ENCODE measurements at regions not wholly inside any gene's neighbourhood (a gene's known extent, or its start where the extent isn't known, plus 50 kb on each side); places are given as distances from the start of the nearest gene placed in this dataset.
A peak's percentile ranks its signal among the peaks of the same experiment; 100 is the strongest.

GRCh38 chr6:156691018-156691417, 86.2 kb upstream of the ARID1B start:
- H3K27me3 ChIP-seq (ENCODE audit: control insufficient read depth in 1 of 2, insufficient read depth in 2 of 2, low read length in 2 of 2): no peaks in the 10 kb centered on the region
- H3K27ac ChIP-seq (ENCODE audit: low read depth, low read length): no peak overlapping the region

DNA sequence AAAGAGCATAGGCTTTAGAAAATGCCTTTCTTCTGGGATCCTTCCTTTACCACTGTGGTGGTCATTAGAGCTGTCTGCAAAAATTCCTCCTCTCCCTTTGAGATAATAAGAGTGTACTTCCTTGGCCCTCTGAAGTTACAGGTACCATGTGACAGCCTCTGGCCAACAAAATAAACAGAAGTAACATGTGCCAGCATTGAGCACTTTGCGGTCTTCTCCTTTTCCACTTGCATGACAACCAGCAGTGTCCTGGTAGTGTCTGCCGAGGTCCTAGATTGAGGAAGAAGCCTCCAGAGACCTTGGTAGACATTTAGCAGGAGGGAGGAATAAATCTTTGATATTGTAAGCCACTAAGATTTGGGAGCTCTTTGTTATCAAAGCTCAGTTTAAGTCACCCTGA, 87.5 kb upstream of the ARID1B start:
- Histone ChIP-seq H3K36me3 (ENCODE audit: control insufficient read depth in 1 of 2, insufficient read depth in 2 of 2, low read length in 2 of 2) (no peaks in the 10 kb centered on the region), H3K9me3 (ENCODE audit: control insufficient read depth in 1 of 2, low read length in 2 of 2) (no peaks in the 10 kb centered on the region), H3K4me1 (ENCODE audit: control insufficient read depth in 1 of 2, insufficient read depth in 2 of 2, low read length in 2 of 2) (peaks cover 11 to 14% of the 10 kb centered on the region in 2 donors), H3K9ac (ENCODE audit: low read depth in 1 of 2, low read length in 2 of 2) (no peak overlapping the region), H3K27ac (ENCODE audit: low read depth, low read length) (no peak overlapping the region), H3K4me3 (ENCODE audit: low read depth in 1 of 2, low read length in 2 of 2) (no peak overlapping the region), H3K27me3 (ENCODE audit: control insufficient read depth in 1 of 2, insufficient read depth in 2 of 2, low read length in 2 of 2) (no peaks in the 10 kb centered on the region)

More at GRCh38 chr6:156691018-156691417, 86.2 kb upstream of the ARID1B start:
- no peak overlapping the region for H3K9ac ChIP-seq (ENCODE audit: low read depth in 1 of 2, low read length in 2 of 2)
- H3K4me3 ChIP-seq (ENCODE audit: low read depth in 1 of 2, low read length in 2 of 2): no peak overlapping the region
- no peaks in the 10 kb centered on the region for H3K36me3 ChIP-seq (ENCODE audit: control insufficient read depth in 1 of 2, insufficient read depth in 2 of 2, low read length in 2 of 2)
- no peaks in the 10 kb centered on the region for H3K9me3 ChIP-seq (ENCODE audit: control insufficient read depth in 1 of 2, low read length in 2 of 2)
- H3K4me1 ChIP-seq (ENCODE audit: control insufficient read depth in 1 of 2, insufficient read depth in 2 of 2, low read length in 2 of 2): peaks cover 8 to 11% of the 10 kb centered on the region in 2 donors

DNA sequence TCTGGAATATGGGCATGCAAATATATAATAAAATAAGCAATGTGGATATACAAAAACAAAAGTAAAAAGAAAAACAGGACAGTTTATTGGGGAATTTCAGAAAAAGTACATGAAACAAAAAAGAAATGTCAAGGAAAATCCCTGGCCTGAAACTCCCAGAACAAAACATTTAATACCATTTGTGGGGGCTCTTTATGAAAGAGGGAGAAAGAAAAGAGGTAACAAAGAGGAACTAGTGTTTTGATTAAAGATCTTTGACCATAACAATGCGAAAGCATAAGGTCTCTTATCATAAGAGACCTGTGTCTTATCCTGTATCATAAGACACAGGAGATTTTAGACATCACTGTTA, 88.6 kb upstream of the ARID1B start:
- no peak overlapping the region for H3K27ac ChIP-seq (ENCODE audit: low read depth, low read length)
- no peak overlapping the region for H3K9ac ChIP-seq (ENCODE audit: low read depth in 1 of 2, low read length in 2 of 2)
- peaks cover 11 to 14% of the 10 kb centered on the region in 2 donors for H3K4me1 ChIP-seq (ENCODE audit: control insufficient read depth in 1 of 2, insufficient read depth in 2 of 2, low read length in 2 of 2)
- no peaks in the 10 kb centered on the region for H3K9me3 ChIP-seq (ENCODE audit: control insufficient read depth in 1 of 2, low read length in 2 of 2)
- H3K4me3 ChIP-seq (ENCODE audit: low read depth in 1 of 2, low read length in 2 of 2): no peak overlapping the region
- no peaks in the 10 kb centered on the region for H3K27me3 ChIP-seq (ENCODE audit: control insufficient read depth in 1 of 2, insufficient read depth in 2 of 2, low read length in 2 of 2)
- no peaks in the 10 kb centered on the region for H3K36me3 ChIP-seq (ENCODE audit: control insufficient read depth in 1 of 2, insufficient read depth in 2 of 2, low read length in 2 of 2)

GRCh38 chr6:156687789-156688619, 89.2 kb upstream of the ARID1B start:
- peaks cover 11 to 14% of the 10 kb centered on the region in 2 donors for H3K4me1 ChIP-seq (ENCODE audit: control insufficient read depth in 1 of 2, insufficient read depth in 2 of 2, low read length in 2 of 2)
- peak overlapping the region; percentile 72 for H3K27ac ChIP-seq (ENCODE audit: low read depth, low read length)
- H3K36me3 ChIP-seq (ENCODE audit: control insufficient read depth in 1 of 2, insufficient read depth in 2 of 2, low read length in 2 of 2): no peaks in the 10 kb centered on the region
- H3K9me3 ChIP-seq (ENCODE audit: control insufficient read depth in 1 of 2, low read length in 2 of 2): no peaks in the 10 kb centered on the region
- peak overlapping the region; percentile 61 to 91 for H3K9ac ChIP-seq (ENCODE audit: low read depth in 1 of 2, low read length in 2 of 2)
- no peaks in the 10 kb centered on the region for H3K27me3 ChIP-seq (ENCODE audit: control insufficient read depth in 1 of 2, insufficient read depth in 2 of 2, low read length in 2 of 2)
- H3K4me3 ChIP-seq (ENCODE audit: low read depth in 1 of 2, low read length in 2 of 2): peak overlapping the region; percentile 83 to 84

- no peaks in the 10 kb centered on the region for H3K9me3 ChIP-seq (ENCODE audit: control insufficient read depth in 1 of 2, low read length in 2 of 2)
- peaks cover 11 to 14% of the 10 kb centered on the region in 2 donors for H3K4me1 ChIP-seq (ENCODE audit: control insufficient read depth in 1 of 2, insufficient read depth in 2 of 2, low read length in 2 of 2)
- H3K27ac ChIP-seq (ENCODE audit: low read depth, low read length): peak overlapping the region; percentile 93
- peak overlapping the region; percentile 82 to 91 for H3K9ac ChIP-seq (ENCODE audit: low read depth in 1 of 2, low read length in 2 of 2)
- no peaks in the 10 kb centered on the region for H3K36me3 ChIP-seq (ENCODE audit: control insufficient read depth in 1 of 2, insufficient read depth in 2 of 2, low read length in 2 of 2)
- H3K4me3 ChIP-seq (ENCODE audit: low read depth in 1 of 2, low read length in 2 of 2): peak overlapping the region; percentile 84 to 93
- no peaks in the 10 kb centered on the region for H3K27me3 ChIP-seq (ENCODE audit: control insufficient read depth in 1 of 2, insufficient read depth in 2 of 2, low read length in 2 of 2)
Observed at GRCh38 chr6:156686995-156687788, 90.0 kb upstream of the ARID1B start.

- Histone ChIP-seq H3K4me1 (ENCODE audit: control insufficient read depth in 1 of 2, insufficient read depth in 2 of 2, low read length in 2 of 2) (peaks cover 11 to 14% of the 10 kb centered on the region in 2 donors), H3K9me3 (ENCODE audit: control insufficient read depth in 1 of 2, low read length in 2 of 2) (no peaks in the 10 kb centered on the region), H3K4me3 (ENCODE audit: low read depth in 1 of 2, low read length in 2 of 2) (peak overlapping the region; percentile 84 to 93), H3K36me3 (ENCODE audit: control insufficient read depth in 1 of 2, insufficient read depth in 2 of 2, low read length in 2 of 2) (no peaks in the 10 kb centered on the region), H3K27ac (ENCODE audit: low read depth, low read length) (peak overlapping the region; percentile 93), H3K27me3 (ENCODE audit: control insufficient read depth in 1 of 2, insufficient read depth in 2 of 2, low read length in 2 of 2) (no peaks in the 10 kb centered on the region), H3K9ac (ENCODE audit: low read depth in 1 of 2, low read length in 2 of 2) (peak overlapping the region; percentile 77 to 82)
Observed at GRCh38 chr6:156686301-156686994, 90.7 kb upstream of the ARID1B start.

DNA sequence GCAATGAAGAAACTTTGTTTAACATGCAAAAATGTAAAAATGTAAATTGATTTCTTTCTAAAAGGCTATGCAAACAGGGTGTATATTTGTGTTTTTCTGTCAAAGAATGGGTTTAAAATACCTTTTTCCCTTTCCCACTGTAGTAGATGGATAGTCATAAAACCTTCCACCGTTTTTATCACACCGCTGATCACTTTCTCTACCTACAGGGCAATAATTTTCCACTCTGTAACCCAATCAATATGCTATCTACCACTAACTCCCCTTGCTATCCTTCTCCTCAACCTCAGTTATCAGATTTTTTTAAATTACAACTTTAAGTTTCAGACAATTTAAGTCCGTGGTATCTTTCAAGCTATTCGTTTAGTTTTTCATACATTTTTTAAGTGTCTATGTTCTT, 91.4 kb upstream of the ARID1B start:
- H3K9me3 ChIP-seq (ENCODE audit: control insufficient read depth in 1 of 2, low read length in 2 of 2): no peaks in the 10 kb centered on the region
- peak overlapping the region; percentile 77 to 82 for H3K9ac ChIP-seq (ENCODE audit: low read depth in 1 of 2, low read length in 2 of 2)
- H3K4me1 ChIP-seq (ENCODE audit: control insufficient read depth in 1 of 2, insufficient read depth in 2 of 2, low read length in 2 of 2): peaks cover 11 to 14% of the 10 kb centered on the region in 2 donors
- peak overlapping the region; percentile 84 to 93 for H3K4me3 ChIP-seq (ENCODE audit: low read depth in 1 of 2, low read length in 2 of 2)
- H3K27me3 ChIP-seq (ENCODE audit: control insufficient read depth in 1 of 2, insufficient read depth in 2 of 2, low read length in 2 of 2): no peaks in the 10 kb centered on the region
- H3K36me3 ChIP-seq (ENCODE audit: control insufficient read depth in 1 of 2, insufficient read depth in 2 of 2, low read length in 2 of 2): no peaks in the 10 kb centered on the region
- H3K27ac ChIP-seq (ENCODE audit: low read depth, low read length): no peak overlapping the region

GRCh38 chr6:156683821-156684220, 93.4 kb upstream of the ARID1B start:
- no peak overlapping the region for H3K4me3 ChIP-seq (ENCODE audit: low read depth in 1 of 2, low read length in 2 of 2)
- no peak overlapping the region for H3K27ac ChIP-seq (ENCODE audit: low read depth, low read length)
- H3K36me3 ChIP-seq (ENCODE audit: control insufficient read depth in 1 of 2, insufficient read depth in 2 of 2, low read length in 2 of 2): no peaks in the 10 kb centered on the region
- H3K9ac ChIP-seq (ENCODE audit: low read depth in 1 of 2, low read length in 2 of 2): no peak overlapping the region
- H3K27me3 ChIP-seq (ENCODE audit: control insufficient read depth in 1 of 2, insufficient read depth in 2 of 2, low read length in 2 of 2): no peaks in the 10 kb centered on the region
- peaks cover 11 to 14% of the 10 kb centered on the region in 2 donors for H3K4me1 ChIP-seq (ENCODE audit: control insufficient read depth in 1 of 2, insufficient read depth in 2 of 2, low read length in 2 of 2)
- no peaks in the 10 kb centered on the region for H3K9me3 ChIP-seq (ENCODE audit: control insufficient read depth in 1 of 2, low read length in 2 of 2)

DNA sequence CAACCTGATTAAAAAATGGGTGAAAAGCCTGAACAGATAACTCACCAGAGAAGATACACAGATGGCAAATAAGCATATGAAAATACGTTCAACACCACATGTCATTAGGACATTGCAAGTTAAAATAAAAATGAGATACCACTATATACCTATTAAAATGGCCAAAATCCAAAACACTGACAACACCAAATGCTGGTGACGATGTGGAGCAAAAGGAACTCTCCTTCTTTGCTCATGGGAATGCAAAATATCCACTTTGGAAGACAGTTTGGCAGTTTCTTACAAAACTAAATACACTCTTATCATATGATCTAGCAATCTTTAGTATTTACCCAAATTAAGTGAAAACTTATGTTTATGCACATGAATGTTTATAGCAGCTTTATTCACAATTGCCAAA, 100.5 kb upstream of the ARID1B start:
- H3K9ac ChIP-seq (ENCODE audit: low read depth in 1 of 2, low read length in 2 of 2): no peak overlapping the region
- H3K4me1 ChIP-seq (ENCODE audit: control insufficient read depth in 1 of 2, insufficient read depth in 2 of 2, low read length in 2 of 2): no peaks in the 10 kb centered on the region
- no peak overlapping the region for H3K4me3 ChIP-seq (ENCODE audit: low read depth in 1 of 2, low read length in 2 of 2)
- no peaks in the 10 kb centered on the region for H3K36me3 ChIP-seq (ENCODE audit: control insufficient read depth in 1 of 2, insufficient read depth in 2 of 2, low read length in 2 of 2)
- H3K9me3 ChIP-seq (ENCODE audit: control insufficient read depth in 1 of 2, low read length in 2 of 2): peaks cover 9% of the 10 kb centered on the region in 2 donors
- no peak overlapping the region for H3K27ac ChIP-seq (ENCODE audit: low read depth, low read length)
- no peaks in the 10 kb centered on the region for H3K27me3 ChIP-seq (ENCODE audit: control insufficient read depth in 1 of 2, insufficient read depth in 2 of 2, low read length in 2 of 2)

- Histone ChIP-seq H3K27me3 (ENCODE audit: control insufficient read depth in 1 of 2, insufficient read depth in 2 of 2, low read length in 2 of 2) (no peaks in the 10 kb centered on the region), H3K4me3 (ENCODE audit: low read depth in 1 of 2, low read length in 2 of 2) (no peak overlapping the region), H3K27ac (ENCODE audit: low read depth, low read length) (no peak overlapping the region), H3K4me1 (ENCODE audit: control insufficient read depth in 1 of 2, insufficient read depth in 2 of 2, low read length in 2 of 2) (no peaks in the 10 kb centered on the region), H3K9me3 (ENCODE audit: control insufficient read depth in 1 of 2, low read length in 2 of 2) (peaks cover 9% of the 10 kb centered on the region in 2 donors), H3K9ac (ENCODE audit: low read depth in 1 of 2, low read length in 2 of 2) (no peak overlapping the region), H3K36me3 (ENCODE audit: control insufficient read depth in 1 of 2, insufficient read depth in 2 of 2, low read length in 2 of 2) (no peaks in the 10 kb centered on the region)
Observed at GRCh38 chr6:156674197-156674596, 103.0 kb upstream of the ARID1B start.

Measured in duodenal mucosa (tissue), 2 donors.